Left cardiac atrium (tissue), 4 donors: ENCODE measurements at regions not wholly inside any gene's neighbourhood (a gene's known extent, or its start where the extent isn't known, plus 50 kb on each side); places are given as distances from the start of the nearest gene placed in this dataset.

Source experiments
- ATAC-seq, 2 donors: fragments of 200-7000 bp; cut with Tn5 transposase; one replicate each; pipeline ENCODE4 v1.9.1; 2020; ENCODE audit warnings: mild to moderate bottlenecking in 2 of 2, moderate library complexity in 2 of 2
- DNase-seq: peaks from one replicate; pipeline ENCODE4 v3.0.0-alpha.2; 2020
- intact Hi-C, 2 donors: fragments of 100-400 bp; cut with DNase I; formaldehyde crosslinking; loops; one replicate each; pipeline versions ENCODE4 v1.14.1 to v1.15.1; 2022 to 2023
- donor health status: DM: no; HTN: yes; CAD: no.
- donor health status: DM: no; HTN: yes; CAD: no; lungs with severe emphysema.
- donor health status: DM: yes; HTN: yes; CAD: no.
- donor health status: Dilated cardiomyopathy.

GRCh38 chr5:68463606-68464005, 248.1 kb downstream of the PIK3R1 start:
- ATAC-seq (no peak), DNase-seq (no peak)
- intact Hi-C loops = loop anchor here (5.0 to 10.0 kb wide), 2 partner anchors 176 to 501 kb away; no protein-coding TSS in a partner anchor

GRCh38 chr5:68464424-68464823, 248.9 kb downstream of the PIK3R1 start:
- peak in 1 of 2 donors; percentile 63 for ATAC-seq
- no peak for DNase-seq
- intact Hi-C loops = loop anchor here (5.0 to 10.0 kb wide), 2 partner anchors 177 to 500 kb away; no protein-coding TSS in a partner anchor

- ATAC-seq (no peak), DNase-seq (no peak)
- intact Hi-C loops = loop anchor here in 1 of 2 donors (10.0 kb wide), 1 partner anchor 500 kb away; no protein-coding TSS in a partner anchor
Measured at GRCh38 chr5:68465133-68465532, 249.6 kb downstream of the PIK3R1 start.

DNA sequence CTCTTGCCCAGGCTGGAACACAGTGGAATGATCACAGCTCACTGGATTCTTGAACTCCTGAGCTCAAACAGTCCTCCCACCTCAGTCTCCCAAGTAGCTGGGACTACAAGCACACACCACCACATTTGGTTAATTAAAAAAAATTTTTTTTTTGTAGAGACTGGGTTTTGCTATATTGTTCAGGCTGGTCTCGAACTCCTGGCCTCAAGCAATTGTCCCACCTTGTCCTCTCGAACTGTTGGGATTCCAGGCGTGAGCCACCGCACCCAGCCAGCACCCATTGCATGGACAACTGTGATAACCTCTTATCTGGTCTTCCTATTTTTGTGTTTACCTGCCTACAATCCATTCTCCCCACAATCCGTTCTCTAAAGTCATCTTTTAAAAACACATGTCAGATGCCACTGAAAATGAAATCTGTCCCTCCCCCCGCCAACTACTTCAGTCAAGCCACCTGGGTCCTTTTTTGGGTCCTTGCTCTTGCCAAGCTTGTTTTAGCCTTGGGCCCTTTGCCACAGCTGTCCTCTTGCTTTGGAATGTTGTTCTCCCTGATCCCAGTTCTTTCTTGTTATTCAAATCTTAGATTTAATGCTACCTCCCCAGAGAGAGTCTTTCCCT, 250.5 kb downstream of the PIK3R1 start:
- intact Hi-C loops = loop anchor here in 1 of 2 donors (10.0 kb wide), 1 partner anchor 499 kb away; no protein-coding TSS in a partner anchor
- no peak for DNase-seq
- no peak for ATAC-seq

DNA sequence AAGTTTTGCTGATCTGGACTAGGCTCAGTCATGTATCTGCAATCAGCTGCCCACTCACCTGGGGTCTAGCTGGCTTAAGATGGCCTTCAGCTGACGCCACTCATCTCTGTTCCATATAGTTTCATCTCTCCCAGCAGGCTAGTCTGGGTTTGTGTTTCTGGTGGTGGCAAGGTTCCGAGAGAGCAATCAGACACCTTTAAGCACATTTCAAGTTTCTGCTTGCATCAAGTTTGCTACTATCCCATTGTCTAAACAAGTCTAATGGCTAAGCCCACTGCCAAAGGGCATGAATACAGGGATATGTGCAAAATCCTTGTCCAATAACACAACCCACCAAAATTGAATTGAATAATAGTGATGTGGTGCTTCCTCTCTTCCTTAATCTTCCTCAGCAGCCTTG, 251.7 kb downstream of the PIK3R1 start:
- DNase-seq (no peak), ATAC-seq (no peak)
- intact Hi-C loops = loop anchor here in 1 of 2 donors (10.0 kb wide), 1 partner anchor 498 kb away; no protein-coding TSS in a partner anchor

DNA sequence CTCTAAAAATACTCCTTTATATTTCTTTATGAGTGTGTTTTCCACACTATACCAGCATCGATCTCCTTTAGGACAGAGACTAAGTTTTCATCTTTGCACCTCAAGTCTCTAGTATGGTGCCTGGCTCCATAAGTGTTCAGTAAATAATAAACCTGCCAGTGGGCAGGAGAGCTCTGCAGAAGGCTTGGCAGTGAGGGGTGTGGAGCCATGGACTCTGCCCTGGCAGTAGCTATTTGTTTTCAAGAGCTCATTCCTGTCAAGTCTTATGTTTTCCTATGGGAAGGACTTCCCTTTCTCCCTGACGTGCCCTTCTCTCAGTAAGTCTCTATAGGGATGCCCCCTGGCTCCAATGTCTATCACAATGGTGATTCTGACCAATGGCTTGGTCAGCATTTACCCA, 252.2 kb downstream of the PIK3R1 start:
- intact Hi-C loops = loop anchor here in 1 of 2 donors (10.0 kb wide), 1 partner anchor 497 kb away; no protein-coding TSS in a partner anchor
- no peak for ATAC-seq

DNA sequence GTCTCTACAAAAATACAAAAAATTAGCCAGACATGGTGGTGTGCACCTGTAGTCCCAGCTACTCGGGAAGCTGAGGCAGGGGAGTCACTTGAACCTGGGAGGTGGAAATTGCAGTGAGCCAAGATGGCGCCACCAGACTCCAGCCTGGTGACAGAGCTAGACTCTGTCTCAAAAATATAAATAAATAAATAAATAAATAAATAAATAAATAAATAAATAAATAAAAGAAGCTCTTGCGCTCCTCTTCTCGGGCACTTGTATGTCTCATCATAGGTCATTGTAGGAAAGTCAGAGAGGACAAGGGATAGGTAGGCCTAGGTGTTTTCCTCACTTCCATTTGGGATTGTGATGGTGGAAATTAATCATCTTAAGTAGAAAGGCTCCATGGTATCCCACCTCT, 252.8 kb downstream of the PIK3R1 start:
- intact Hi-C loops = loop anchor here in 1 of 2 donors (10.0 kb wide), 1 partner anchor 496 kb away; no protein-coding TSS in a partner anchor
- no peak for ATAC-seq
- DNase-seq = no peak

More for the DNA sequence above, 252.2 kb downstream of the PIK3R1 start:
- DNase-seq = no peak

DNA sequence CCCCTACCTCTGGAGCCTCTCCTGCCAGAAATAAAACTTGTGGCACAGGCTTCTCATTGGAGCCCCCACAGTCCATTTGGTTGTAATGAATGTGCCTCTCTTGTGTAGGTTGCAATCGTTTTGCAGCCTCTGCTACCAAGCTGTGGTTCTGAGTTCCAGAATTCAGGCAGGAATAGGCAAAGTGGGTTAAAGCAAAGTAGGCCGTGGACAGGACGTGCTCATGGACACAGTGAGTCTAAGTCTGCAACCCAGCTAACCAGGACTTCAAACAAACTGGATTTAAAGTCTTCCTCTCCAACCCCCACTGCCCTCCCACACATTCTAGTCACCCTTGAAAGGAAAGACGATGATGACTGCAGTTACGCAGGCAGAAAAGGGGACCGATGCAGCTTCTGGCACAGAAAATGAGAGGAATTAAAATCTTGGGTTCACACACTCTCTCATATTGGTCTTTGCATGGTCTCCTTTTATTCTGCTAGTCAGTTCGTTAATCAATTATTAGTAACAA, 260.0 kb downstream of the PIK3R1 start:
- ATAC-seq = no peak
- DNase-seq = no peak
- intact Hi-C loops = no loop called here

GRCh38 chr5:68476854-68477253, 261.3 kb downstream of the PIK3R1 start:
- intact Hi-C loops = no loop called here
- ATAC-seq = peak in 1 of 2 donors; percentile 46
- DNase-seq = no peak

DNA sequence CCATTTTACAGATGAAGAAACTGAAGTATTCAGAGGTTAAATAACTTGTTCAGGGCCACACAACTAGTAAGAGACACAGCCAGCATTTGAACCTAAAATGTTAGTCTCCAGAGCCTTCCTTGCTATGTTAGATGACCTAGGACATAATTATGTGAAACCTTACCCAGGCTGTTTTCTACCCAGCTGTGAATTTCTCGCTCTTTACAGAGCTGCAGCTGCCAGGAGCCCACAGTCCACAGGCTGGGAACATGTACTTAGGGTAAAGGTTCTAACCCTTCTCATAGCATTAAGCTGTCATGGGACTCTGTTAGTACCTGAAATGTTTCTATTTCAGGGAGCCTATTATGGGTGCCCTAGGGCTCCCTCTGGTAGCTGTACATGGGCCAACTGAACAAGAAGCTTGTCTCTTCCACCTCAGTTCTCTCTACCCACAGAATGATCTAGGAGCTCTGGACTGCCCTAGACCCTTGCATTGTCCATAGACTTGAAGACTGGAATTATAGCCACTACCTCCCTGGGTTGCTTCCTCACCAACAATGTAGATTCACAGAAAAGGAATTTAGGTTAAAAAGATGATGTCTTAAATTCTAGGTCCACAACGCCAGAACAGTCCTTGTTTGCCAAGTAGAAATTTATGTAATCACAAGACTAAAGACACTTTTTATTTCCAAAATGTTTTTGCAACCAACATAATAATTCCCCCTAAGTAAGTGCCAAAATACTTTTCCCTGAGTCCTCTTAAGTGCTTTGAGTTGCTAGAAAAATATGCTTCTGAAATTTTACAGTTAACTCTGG, 262.9 kb downstream of the PIK3R1 start:
- intact Hi-C loops = no loop called here
- DNase-seq = no peak
- peak; percentile 43 to 50 for ATAC-seq

GRCh38 chr5:68479524-68479923, 264.0 kb downstream of the PIK3R1 start:
- intact Hi-C loops = no loop called here
- ATAC-seq (peak; percentile 51 to 77), DNase-seq (no peak)

DNA sequence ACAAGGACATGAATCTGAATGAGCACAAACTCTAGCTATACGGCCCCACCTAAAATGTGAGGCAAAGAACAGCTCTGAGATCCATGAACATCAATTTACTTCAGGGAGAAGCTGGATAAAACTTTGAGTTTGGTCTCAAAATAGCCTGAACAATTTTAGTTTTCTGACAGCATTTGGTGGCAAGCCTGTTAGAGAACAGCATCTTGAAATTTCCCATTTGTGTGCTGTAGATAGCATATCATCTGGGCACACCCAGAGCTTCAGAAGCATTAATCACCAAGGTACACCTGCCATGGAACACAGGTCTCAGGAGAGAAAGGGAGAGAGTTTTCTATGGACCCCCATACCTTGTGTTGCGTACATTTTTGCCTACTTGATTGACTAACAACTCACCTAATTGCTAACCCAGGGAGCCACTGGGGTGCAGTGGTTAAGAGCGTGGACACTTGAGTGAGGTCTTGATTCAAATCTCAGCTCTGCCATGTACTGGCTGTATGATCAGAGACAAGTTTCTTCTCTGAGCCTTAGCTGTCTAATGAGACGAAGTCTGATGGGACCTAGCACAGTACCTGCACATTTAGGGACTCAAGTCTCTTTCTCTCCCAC, 264.9 kb downstream of the PIK3R1 start:
- DNase-seq (no peak), ATAC-seq (no peak)
- intact Hi-C loops = no loop called here

DNA sequence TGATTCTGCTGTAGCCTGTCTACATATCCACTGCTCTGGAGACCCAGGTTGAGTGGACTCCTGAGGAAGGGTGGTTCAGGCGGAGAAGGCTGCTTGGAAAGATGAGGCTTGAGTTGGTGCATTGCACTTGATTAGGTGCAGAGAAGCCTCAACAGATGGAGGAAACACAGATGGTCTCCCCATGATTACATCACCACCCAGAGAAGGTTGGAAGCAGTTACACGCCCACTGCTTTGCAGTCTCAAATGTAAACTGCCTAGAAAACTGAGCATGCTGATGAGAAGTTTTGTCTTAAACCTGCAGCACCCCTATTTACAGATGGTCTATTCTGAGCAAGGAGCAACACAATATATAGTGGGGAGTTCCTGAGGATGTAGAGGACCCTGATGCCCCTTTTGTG, 266.6 kb downstream of the PIK3R1 start:
- DNase-seq (no peak), ATAC-seq (peak in 1 of 2 donors; percentile 19)
- intact Hi-C loops = no loop called here

- ATAC-seq = no peak
- intact Hi-C loops = no loop called here
- no peak for DNase-seq
Measured at GRCh38 chr5:68484307-68485068, 268.9 kb downstream of the PIK3R1 start.

DNA sequence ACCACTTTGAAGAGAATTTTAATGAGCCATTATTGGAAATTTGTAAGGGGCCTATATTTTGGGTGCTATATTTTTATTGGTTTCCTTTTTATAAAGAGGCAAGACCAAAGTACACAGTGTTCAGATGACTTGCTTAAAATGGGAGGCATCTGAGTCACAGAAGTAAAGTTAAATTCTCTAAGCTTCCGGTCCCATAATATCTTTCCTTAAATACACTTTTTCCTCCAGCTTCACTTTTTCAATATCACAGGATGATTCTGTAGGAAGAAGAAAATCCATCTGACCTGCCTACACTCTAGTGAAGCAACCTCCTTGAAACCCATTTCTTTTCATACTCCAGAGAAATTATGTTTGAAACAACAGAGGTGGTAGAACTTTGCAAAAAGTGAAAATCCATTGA, 274.0 kb downstream of the PIK3R1 start:
- DNase-seq = no peak
- ATAC-seq = no peak
- intact Hi-C loops = no loop called here

GRCh38 chr5:68490406-68490805, 274.9 kb downstream of the PIK3R1 start:
- intact Hi-C loops = no loop called here
- DNase-seq (no peak), ATAC-seq (no peak)

- no peak for ATAC-seq
- intact Hi-C loops = no loop called here
- DNase-seq = no peak
Measured at GRCh38 chr5:68494771-68495170, 279.2 kb downstream of the PIK3R1 start.

DNA sequence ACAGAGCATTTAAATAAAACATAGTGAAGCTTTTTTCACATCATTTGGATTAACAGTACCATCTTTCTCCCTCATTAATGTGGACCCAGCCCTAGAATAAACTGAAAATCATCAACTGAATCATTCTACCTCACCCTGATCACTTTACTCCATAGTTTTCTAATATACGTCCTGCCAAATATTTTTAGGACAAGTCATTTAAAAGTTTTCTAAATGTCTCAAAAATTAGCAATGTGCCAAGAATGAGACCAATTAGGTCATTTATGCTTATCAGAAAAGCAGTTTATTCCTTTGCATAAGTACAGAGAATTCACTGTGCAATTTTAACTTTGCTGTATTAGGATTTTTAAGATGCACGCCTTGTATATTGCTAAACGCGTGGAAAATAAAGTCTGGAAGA, 284.4 kb downstream of the PIK3R1 start:
- intact Hi-C loops = no loop called here
- DNase-seq = no peak
- peak in 1 of 2 donors; percentile 59 for ATAC-seq

GRCh38 chr5:68500813-68501212, 285.3 kb downstream of the PIK3R1 start:
- intact Hi-C loops = no loop called here
- no peak for DNase-seq
- ATAC-seq = no peak
